Right kidney (tissue), 1 donor: ENCODE measurements at regions not wholly inside any gene's neighbourhood (a gene's known extent, or its start where the extent isn't known, plus 50 kb on each side); places are given as distances from the start of the nearest gene placed in this dataset.
"Not testable (repeated sequence)": the region's sequence is repeated elsewhere in the genome, so short reads cannot be mapped to it uniquely, and the experiment has no call there.

Experiments
- DNase-seq: peaks from one replicate; pipeline ENCODE4 v3.0.0-alpha.2; 2016

DNA sequence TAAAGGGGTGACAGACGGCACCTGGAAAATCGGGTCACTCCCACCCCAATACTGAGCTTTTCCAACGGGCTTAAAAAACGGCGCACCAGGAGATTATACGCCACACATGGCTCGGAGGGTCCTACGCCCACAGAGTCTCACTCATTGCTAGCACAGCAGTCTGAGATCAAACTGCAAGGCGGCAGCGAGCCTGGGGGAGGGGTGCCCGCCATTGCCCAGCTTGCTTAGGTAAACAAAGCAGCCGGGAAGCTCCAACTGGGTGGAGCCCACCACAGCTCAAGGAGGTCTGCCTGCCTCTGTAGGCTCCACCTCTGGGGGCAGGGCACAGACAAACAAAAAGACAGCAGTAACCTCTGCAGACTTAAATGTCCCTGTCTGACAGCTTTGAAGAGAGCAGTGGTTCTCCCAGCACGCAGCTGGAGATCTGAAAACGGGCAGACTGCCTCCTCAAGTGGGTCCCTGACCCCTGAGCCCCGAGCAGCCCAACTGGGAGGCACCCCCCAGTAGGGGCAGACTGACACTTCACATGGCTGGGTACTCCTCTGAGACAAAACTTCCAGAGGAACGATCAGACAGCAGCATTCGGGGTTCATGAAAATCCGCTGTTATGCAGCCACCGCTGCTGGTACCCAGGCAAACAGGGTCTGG, 162.8 kb upstream of the GJE1 start:
- DNase-seq: not testable (repeated sequence)

DNA sequence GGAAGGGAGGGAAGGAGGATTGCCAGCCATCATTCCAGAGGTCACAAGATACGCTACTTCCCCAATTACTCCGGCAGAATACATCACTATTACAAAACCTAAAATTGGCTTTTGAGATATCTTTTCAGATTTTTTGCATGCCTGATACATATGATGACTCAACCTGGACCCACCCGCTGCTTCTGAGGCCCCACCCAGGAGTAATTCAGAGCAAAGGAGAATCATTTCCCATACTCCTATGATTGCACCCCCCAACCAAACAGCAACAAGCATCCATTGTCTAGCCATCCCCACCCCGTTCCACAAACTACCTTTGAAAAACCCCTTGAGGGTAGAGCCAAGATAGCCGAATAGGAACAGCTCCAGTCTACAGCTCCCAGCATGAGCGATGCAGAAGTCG, 163.5 kb upstream of the GJE1 start:
- DNase-seq: no peak

DNA sequence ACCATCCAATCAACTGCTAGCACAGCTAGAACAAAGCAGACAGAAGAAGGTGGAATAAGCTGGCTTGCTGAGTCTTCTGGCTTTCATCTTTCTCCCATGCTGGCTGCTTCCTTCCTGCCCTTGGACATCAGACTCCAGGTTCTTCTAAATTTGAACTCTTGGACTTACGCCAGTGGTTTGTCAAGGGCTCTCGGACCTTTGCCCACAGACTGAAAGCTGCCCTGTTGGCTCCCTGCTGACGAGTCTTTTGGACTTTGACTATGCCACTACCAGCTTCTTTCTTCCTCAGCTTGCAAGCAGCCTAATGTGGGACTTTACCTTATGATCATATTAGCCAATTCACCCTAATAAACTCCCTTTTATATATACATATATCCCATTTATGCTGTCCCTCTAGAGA, 164.1 kb upstream of the GJE1 start:
- DNase-seq: no peak

DNA sequence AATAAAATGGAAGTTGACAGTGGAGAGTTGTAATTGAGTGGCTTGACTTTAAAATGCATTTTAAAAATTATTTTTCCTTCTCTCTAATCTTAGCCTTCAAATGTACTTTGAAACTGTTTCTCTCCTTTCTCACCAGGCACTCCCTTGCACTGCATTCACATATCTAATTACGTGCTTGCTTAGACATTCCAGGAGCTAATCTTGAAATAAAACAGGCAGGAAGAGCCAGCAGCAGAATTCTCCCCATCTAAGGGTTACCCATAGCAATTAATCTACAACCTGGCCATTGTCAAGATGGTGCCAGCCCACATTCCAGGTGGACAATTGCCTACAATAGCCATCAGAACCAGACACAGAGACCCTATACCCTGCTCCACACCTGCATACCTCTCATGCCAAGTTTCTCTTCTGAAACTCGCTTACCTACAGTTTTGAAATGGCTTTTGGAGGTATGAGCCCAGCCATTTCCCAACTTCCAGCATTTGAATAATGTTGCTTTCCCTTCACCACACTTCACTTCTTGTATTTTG, 167.6 kb upstream of the GJE1 start:
- no peak for DNase-seq

DNA sequence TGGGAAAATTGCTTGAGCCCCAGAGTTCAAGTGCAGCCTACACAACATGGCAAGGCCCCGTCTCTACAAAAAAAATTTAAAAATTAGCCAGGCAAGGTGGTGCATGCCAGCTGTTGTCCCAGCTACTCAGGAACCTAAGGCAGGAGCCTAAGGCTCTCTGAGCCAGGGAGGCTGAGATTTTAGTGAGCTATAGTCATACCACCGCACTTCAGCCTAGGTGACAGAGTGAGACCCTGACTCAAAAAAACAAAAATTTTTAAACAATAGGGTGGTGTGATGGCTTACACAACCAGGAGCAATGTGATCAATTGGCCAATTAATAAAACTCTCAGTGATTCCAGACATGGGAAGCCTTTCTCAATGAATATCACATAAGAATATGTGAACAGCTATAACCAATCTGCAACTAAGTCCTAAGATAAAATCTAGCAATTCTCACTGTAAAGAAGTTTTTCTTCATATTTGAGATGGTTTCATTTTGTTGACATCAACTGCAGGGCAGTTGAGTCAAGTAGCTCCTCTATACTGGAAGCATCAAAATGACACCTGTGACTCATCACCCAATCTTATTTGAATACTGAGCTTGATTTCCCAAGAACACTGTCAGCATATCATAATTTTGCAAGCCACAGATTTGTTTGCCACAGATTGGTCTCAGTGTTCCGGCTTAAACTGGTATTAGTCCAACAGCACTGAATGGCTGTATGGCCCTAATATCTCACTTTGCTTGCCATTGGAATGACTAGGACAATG, 169.0 kb upstream of the GJE1 start:
- no peak for DNase-seq

DNA sequence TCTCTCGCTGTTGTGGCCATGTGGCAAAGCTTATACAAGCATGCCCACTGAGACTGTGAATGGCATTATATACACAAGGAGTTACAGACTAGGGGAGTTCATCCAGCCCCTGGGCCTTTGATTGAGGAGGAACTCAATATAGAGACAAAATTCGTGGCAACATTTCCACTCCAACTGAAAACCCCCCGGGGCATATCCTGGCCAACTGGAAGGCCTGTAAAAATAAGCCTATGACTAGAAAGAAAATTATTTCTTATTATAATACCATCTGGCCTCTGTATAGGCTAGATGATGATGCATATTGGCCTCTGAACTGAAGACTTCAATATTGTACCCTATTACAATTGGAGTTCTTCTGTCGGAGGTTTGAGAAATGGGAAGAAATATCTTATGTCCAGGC, 175.5 kb upstream of the GJE1 start:
- DNase-seq: no peak

DNA sequence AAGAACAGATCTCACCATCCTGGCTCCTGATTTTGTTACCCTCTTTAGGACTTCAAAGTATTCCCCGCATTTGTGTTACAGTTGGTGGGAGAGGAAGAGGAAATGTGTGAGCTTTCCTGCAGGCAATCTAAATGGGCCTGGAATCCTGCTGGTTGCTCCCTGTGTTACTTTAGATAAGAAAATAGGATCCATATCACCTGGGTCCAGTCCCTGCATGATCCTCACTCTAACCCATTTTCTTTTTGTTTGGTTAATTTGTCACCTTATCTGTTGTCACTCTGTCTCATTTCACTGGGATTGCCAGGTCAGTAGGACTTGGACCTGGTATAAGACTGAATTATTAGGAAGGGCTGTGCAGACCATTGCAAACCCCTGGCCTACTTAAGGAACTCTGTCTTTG, 175.9 kb upstream of the GJE1 start:
- DNase-seq: no peak

DNA sequence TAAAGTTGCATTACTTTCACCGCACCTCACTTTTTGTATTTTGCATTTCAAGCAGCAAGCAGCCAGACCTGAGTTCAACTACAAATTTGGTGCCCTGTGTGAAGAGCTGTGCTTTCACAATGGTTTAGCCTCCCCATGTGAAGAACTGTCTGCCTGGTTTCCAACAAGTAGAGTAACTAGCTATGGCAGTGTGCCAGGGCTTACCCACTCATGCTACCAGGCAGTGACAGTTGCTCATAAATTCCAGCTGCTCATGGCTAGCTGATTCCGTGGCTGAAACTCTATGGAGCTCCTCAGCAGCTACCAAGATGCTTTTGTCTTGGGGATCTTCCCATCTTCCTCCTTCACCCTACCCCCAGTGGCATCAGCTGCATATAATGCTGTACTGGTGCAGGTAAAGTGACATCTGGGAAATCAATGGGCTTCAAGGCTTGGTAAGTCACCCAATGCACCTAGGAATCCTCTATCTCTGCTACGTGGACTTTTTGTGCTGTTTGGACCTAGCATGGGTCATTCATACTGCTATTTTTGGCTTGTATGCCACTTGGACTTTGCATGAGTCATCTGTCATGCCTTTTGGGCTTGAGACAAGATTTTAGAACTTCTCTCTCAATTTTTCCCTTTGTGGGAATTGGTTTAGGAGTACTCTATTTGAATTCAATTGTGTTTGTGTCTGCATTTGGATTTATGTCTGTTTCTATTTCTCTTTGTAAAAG, 176.5 kb upstream of the GJE1 start:
- no peak for DNase-seq

DNA sequence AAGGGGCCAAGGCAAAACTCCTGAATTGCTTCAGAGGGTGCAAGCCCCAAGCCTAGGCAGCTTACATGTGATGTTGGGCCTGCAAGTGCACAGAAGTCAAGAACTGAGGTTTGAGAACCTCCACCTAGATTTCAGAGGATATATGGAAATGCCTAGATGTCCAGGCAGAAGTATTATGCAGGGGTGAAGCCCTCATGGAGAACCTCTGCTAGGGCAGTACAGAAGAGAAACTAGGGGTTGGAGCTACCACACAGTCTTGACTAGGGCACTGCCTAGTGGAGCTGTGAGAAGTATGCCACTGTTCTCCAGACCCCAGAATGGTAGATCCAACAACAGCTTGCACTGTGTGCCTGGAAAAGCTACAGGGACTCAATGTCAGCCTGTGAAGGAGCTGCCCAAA, 179.7 kb upstream of the GJE1 start:
- DNase-seq: no peak

DNA sequence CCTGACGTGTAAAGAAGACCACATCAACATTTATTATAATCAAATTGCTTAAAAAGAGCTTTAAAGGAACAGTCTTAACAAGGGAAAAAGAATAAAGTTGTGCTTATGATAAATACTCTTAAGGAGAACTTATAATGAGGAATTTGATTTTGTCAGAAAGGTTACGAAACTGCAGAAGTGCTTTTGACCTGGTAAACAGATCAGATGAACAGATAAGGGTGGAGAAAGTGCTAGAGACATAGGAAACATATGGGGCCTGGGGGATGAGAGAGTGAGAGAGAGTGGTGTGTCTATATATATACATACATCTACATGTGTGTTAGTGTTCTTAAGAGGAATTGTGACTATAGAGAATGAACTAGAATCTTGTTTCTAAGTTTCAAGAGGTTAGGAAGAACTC, 186.2 kb upstream of the GJE1 start:
- DNase-seq: no peak

DNA sequence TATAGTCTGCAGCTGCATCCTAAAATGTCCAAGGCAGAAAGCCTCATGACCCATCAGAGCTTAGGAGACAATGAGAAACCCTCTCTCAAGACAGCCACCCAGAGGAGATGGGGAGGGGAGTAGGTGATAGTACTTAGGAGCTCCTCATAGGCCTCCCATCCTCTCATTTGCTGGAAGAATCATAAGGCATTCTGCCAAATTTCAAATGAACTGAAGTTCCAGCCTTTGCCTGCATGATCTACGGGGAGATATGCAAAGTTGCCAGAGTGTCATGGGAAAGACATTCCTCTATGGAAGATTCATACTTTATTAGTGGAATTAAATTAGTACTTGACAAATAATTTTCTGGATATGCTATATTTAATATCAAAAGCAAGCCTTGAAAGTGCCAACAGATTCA, 194.1 kb upstream of the GJE1 start:
- DNase-seq: no peak

DNA sequence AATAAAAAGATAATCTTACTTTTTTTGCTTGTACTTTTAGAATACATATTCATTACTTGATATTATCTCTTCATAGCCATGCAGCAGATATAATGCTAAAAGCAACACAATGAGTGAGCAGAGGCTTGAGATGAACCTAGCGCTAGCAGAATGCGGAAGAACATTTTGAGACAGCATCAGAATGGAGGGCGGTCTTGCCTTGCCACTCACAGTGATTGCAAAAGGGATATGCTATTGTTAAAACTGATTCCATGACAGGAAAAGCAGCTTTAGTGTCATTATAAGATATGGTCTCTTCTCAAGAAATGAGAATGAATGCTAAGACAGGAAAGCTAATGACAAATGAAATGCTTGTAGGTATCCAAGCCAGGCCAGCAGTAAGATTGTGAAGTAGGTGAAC, 200.0 kb upstream of the GJE1 start:
- DNase-seq: no peak

DNA sequence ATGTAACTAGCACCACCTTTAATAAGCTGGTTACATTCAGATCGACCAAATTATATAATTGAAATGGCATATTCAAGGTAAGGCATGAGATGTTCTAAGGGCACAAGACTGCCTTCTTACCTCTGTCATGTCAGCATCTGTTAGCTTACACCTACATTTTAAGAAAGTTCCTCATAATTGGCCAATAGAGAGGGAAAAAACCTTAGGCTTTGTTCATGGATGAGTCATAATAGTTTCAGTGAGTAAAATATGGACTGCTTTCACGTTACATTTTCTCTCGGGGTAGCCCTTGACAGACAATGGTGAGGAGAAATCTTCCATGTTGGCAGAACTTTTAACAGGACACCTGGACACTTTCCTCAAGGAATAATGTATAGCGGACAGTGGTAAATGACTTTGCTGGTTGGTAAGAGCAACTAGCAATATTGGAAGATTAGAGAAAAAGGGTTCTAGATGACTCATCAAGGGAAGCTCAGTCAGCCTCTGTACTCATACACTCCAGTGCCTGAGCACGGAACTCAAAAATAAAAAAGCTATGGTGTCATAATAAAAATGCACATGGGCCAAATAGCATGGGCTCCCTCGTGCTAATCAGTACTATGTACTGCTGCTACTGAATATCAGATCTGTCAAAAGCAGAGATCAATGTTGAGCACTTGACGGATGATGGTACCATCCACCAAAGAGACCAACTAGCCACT, 206.4 kb upstream of the GJE1 start:
- DNase-seq: not testable (repeated sequence)

DNA sequence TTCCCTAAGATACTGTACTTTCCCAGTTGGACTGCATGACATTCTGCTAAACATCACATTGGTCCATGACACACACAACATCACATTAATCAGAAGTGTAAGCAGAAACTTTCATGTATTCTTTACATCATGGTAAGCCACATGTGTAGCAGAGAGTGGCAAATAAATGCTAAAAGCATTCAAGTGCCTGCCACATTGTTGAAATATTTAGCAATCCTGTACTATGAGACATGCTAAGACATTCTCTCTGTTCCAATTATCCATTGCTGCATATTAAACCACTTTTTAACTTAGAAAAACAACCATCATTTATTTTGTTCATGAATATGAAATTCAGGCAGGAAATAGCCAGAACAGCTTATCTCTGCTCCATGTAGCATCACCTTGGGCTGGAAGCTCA, 207.7 kb upstream of the GJE1 start:
- DNase-seq: no peak

DNA sequence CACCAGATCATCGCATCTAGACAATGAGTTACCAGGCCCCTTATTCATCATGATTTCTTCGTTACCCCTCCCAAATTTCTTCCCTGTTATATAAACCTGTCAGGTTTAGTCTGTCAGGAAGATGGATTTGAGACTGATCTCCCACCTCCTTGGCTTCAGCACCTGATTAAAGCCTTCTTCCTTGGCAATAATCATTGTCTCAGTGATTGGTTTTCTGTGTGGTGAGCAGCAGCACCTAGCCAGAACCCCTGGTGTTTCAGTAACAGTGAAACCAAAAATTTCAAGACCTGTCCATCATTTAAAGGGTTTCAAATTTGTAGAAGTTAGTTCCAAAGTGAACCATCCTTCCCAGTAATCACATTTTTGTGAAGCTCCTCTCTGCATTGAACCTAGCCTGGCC, 209.8 kb upstream of the GJE1 start:
- DNase-seq: no peak

DNA sequence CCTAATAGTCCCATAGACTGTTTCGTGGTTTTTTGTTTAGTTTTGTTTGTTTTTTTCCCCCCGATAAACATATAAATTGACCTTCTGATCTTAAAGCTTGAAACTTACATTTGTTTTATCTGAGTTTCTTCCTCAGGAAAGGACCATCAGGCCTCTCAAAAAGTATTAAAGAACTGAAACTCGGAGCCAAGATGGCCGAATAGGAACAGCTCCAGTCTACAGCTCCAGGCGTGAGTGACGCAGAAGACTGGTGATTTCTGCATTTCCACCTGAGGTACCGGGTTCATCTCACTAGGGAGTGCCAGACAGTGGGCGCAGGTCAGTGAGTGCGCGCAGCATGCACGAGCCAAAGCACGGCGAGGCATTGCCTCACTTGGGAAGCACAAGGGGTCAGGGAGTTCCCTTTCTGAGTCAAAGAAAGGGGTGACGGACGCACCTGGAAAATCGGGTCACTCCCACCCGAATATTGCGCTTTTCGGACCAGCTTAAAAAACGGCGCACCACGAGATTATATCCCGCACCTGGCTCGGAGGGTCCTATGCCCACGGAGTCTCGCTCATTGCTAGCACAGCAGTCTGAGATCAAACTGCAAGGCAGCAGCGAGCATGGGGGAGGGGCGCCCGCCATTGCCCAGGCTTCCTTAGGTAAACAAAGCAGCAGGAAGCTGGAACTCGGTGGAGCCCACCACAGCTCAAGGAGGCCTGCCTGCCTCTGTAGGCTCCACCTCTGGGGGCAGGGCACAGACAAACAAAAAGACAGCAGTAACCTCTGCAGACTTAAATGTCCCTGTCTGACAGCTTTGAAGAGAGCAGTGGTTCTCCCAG, 215.8 kb upstream of the GJE1 start:
- not testable (repeated sequence) for DNase-seq

DNA sequence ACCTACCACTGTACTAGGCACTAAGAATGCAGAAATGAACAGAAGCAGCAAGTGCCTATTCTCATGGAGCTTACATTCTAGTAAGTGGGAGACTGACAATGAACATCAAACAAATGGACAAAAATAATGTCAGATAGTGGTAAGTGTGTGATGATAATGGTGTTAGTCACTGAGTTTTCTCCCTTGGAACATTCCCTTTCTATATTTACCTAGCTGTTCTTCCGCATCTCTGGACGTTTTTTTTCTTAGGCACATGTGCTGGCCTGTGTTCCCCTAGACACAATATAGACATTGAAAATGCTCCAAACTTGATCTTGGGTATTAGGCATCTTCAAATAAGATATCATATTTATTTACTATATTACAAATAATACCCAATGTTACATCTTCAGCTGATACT, 218.1 kb upstream of the GJE1 start:
- no peak for DNase-seq

DNA sequence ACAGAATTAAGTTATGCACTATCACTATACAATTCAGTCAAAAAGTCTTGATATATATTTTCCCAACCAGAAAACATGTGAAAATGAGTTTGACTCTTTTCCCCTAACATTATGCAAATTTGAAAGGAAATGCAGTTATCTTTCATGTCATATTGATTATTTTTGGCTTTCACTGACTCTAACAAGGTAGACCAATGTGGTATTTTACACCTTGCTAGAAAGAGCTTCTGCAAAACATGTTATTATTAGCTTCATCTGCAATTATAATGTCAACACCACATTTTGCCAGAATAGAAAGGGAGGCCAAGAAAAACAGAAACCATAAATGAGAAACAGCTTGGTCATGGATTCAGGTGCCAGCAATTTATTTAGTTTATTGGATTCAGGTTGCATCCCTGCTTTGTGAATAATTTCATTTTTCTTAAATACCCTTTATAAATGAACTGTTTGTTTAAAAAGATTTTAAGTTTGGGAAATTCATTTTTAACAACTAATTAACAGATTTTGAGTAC, 226.1 kb upstream of the GJE1 start:
- DNase-seq: no peak

DNA sequence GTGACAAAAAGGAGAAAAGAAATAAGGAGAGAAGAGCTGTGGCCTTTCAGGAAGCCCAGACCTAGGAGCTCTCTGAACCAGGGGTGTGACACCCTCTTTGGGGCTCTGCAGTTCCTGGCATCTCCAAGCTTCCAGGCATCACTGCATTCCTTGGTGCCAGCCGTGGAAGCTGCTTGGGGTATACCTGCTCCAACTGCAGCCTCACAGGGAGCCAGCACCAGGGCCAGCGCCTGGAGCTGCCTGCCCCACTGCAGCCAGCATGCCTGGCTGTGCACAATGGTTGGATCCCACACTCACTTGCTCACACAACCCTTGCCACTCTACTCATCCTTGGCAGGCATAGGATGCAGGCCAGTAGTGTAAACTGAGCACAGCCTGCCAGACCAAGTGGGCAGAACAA, 242.1 kb upstream of the GJE1 start:
- no peak for DNase-seq

DNA sequence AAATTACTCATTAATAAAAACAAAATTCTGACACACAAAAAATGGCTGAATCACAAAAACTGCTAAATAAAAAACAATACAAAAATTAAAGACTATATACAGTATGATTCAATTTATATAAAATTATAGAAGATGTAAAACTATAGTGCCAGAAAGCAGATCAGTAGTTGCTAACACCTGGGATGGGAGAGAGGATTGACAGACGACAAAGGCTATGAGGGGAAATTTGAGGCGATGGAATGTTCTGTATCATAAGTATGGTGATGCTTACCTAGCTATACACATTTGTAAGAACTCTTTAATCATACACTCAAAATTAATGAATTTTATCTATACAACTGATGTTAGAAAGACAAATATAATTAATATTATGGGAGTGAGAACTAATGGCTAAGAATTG, 247.9 kb upstream of the GJE1 start:
- DNase-seq: no peak

DNA sequence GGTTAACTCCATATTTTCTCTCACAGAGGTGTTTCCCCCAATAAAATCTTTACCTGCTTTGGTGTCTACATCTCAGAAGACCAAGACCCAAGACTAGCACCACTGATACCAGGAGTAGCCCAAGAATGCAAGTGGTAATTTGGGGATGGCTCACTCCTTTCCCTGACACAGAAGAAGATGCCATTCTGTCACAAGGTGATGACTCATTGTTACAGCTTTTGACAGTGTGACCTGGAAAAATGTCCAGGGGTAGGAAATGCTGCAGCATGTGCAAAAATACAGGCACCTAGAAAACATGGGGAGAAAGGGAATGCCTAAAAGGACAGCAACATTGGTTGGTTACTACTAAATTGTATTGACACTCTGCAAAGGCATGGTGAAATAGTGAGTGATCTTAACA, 254.0 kb upstream of the GJE1 start:
- DNase-seq: no peak
